ENCODE measurements at regions not wholly inside any gene's neighbourhood (a gene's known extent, or its start where the extent isn't known, plus 50 kb on each side); places are given as distances from the start of the nearest gene placed in this dataset.

GRCh38 chr5:13606051-13606450 lies 338.4 kb downstream of the DNAH5 start:
- no peak overlapping the region for H3K4me2 ChIP-seq (ENCODE audit: extremely low read depth, insufficient read depth, low read length)
- H3K79me2 ChIP-seq (ENCODE audit: control insufficient read depth, insufficient read depth, low read length), result no peaks in the 10 kb centered on the region
- H3K36me3 ChIP-seq (ENCODE audit: control insufficient read depth, insufficient read depth, low read length), result no peaks in the 10 kb centered on the region
- H3K27ac ChIP-seq (ENCODE audit: insufficient read depth, low read length), result no peak overlapping the region
- no peaks in the 10 kb centered on the region for H4K20me1 ChIP-seq (ENCODE audit: control insufficient read depth, extremely low read depth, insufficient read depth, low read length)
- no peaks in the 10 kb centered on the region for H3K27me3 ChIP-seq (ENCODE audit: control insufficient read depth, insufficient read depth, low read length)
- H3K9me3 ChIP-seq (ENCODE audit: control insufficient read depth, insufficient read depth, low read depth, low read length), result no peaks in the 10 kb centered on the region
- no peaks in the 10 kb centered on the region for H3K4me1 ChIP-seq (ENCODE audit: control insufficient read depth, extremely low read depth, insufficient read depth, low read length)
- no peak overlapping the region for H2AFZ ChIP-seq (ENCODE audit: low read length)
- no peak overlapping the region for H3K9ac ChIP-seq (ENCODE audit: insufficient read depth, low read length)
- no peak overlapping the region for H3K4me3 ChIP-seq (replicated peaks in 1 of 4; ENCODE audit: control extremely low read depth in 1 of 4, insufficient read depth in 1 of 4, low read depth in 3 of 4, low read length in 4 of 4)
- peak in 1 of 2 donors; percentile 38 for DNase-seq (ENCODE audit: low read depth in 2 of 2)
- TF ChIP-seq CTCF (conservative IDR thresholded peaks at IDR 0.05 in 1 of 2, IDR thresholded peaks at IDR 0.05 in 1 of 2; ENCODE audit: low read depth in 1 of 2, low read length in 2 of 2) (no peak), EZH2 (IDR thresholded peaks at IDR 0.05; ENCODE audit: low read length, missing control alignments) (no peak)

GRCh38 chr5:13601112-13601511 lies 343.4 kb downstream of the DNAH5 start:
- no peaks in the 10 kb centered on the region for H3K4me1 ChIP-seq (ENCODE audit: control insufficient read depth, extremely low read depth, insufficient read depth, low read length)
- no peak overlapping the region for H3K4me3 ChIP-seq (replicated peaks in 1 of 4; ENCODE audit: control extremely low read depth in 1 of 4, insufficient read depth in 1 of 4, low read depth in 3 of 4, low read length in 4 of 4)
- H4K20me1 ChIP-seq (ENCODE audit: control insufficient read depth, extremely low read depth, insufficient read depth, low read length), result no peaks in the 10 kb centered on the region
- DNase-seq (ENCODE audit: low read depth in 2 of 2), result peak in 1 of 2 donors; percentile 60
- no peak overlapping the region for H3K9ac ChIP-seq (ENCODE audit: insufficient read depth, low read length)
- H3K4me2 ChIP-seq (ENCODE audit: extremely low read depth, insufficient read depth, low read length), result no peak overlapping the region
- H3K36me3 ChIP-seq (ENCODE audit: control insufficient read depth, insufficient read depth, low read length), result no peaks in the 10 kb centered on the region
- TF ChIP-seq EZH2 (IDR thresholded peaks at IDR 0.05; ENCODE audit: low read length, missing control alignments), result no peak
- TF ChIP-seq CTCF (conservative IDR thresholded peaks at IDR 0.05 in 1 of 2, IDR thresholded peaks at IDR 0.05 in 1 of 2; ENCODE audit: low read depth in 1 of 2, low read length in 2 of 2), result no peak
- H3K27ac ChIP-seq (ENCODE audit: insufficient read depth, low read length), result no peak overlapping the region
- H3K27me3 ChIP-seq (ENCODE audit: control insufficient read depth, insufficient read depth, low read length), result no peaks in the 10 kb centered on the region
- H3K9me3 ChIP-seq (ENCODE audit: control insufficient read depth, insufficient read depth, low read depth, low read length), result no peaks in the 10 kb centered on the region
- no peak overlapping the region for H2AFZ ChIP-seq (ENCODE audit: low read length)
- no peaks in the 10 kb centered on the region for H3K79me2 ChIP-seq (ENCODE audit: control insufficient read depth, insufficient read depth, low read length)

GRCh38 chr5:13595978-13596377 lies 348.5 kb downstream of the DNAH5 start:
- Histone ChIP-seq H3K27ac (ENCODE audit: insufficient read depth, low read length) (no peak overlapping the region), H3K79me2 (ENCODE audit: control insufficient read depth, insufficient read depth, low read length) (no peaks in the 10 kb centered on the region), H4K20me1 (ENCODE audit: control insufficient read depth, extremely low read depth, insufficient read depth, low read length) (no peaks in the 10 kb centered on the region), H3K4me1 (ENCODE audit: control insufficient read depth, extremely low read depth, insufficient read depth, low read length) (no peaks in the 10 kb centered on the region), H3K9ac (ENCODE audit: insufficient read depth, low read length) (no peak overlapping the region), H3K36me3 (ENCODE audit: control insufficient read depth, insufficient read depth, low read length) (no peaks in the 10 kb centered on the region), H3K27me3 (ENCODE audit: control insufficient read depth, insufficient read depth, low read length) (no peaks in the 10 kb centered on the region), H2AFZ (ENCODE audit: low read length) (no peak overlapping the region), H3K9me3 (ENCODE audit: control insufficient read depth, insufficient read depth, low read depth, low read length) (no peaks in the 10 kb centered on the region), H3K4me2 (ENCODE audit: extremely low read depth, insufficient read depth, low read length) (no peak overlapping the region), H3K4me3 (replicated peaks in 1 of 4; ENCODE audit: control extremely low read depth in 1 of 4, insufficient read depth in 1 of 4, low read depth in 3 of 4, low read length in 4 of 4) (no peak overlapping the region)
- TF ChIP-seq EZH2 (IDR thresholded peaks at IDR 0.05; ENCODE audit: low read length, missing control alignments), result no peak
- no peak for TF ChIP-seq CTCF (conservative IDR thresholded peaks at IDR 0.05 in 1 of 2, IDR thresholded peaks at IDR 0.05 in 1 of 2; ENCODE audit: low read depth in 1 of 2, low read length in 2 of 2)
- DNase-seq (ENCODE audit: low read depth in 2 of 2), result no peak

Measured in fibroblast of lung (primary cell).